GM12878 (cell line): ENCODE measurements at regions not wholly inside any gene's neighbourhood (a gene's known extent, or its start where the extent isn't known, plus 50 kb on each side); places are given as distances from the start of the nearest gene placed in this dataset.

Source experiments
- ATAC-seq: fragments of 200-7000 bp; cut with Tn5 transposase; 3 replicates; pipeline ENCODE4 v1.9.1; 2020; ENCODE audit warnings: mild to moderate bottlenecking, moderate library complexity
- BruUV-seq: library from RNA; stranded (reverse); fragments of 400-500 nt; replicated peaks from 2 replicates; lab custom pipeline; 2021; lab: Mats Ljungman, UMichigan
- CTCF ChIA-PET: fragments of 300-600 bp; sonication (Branson Sonifier 250); formaldehyde crosslinking; extraction: SDS; loops from one replicate; lab custom pipeline; 2021; ENCODE audit warnings: inconsistent platforms; lab: Yijun Ruan, JAX
- POLR2A ChIA-PET: fragments of 350-600 bp; formaldehyde crosslinking; extraction: SDS; loops from one replicate; lab custom pipeline; 2021; ENCODE audit warnings: inconsistent platforms; lab: Charles Lee
- RAD21 ChIA-PET: fragments of 300-600 bp; sonication (Branson Sonifier 250); formaldehyde crosslinking; loops from one replicate; lab custom pipeline; 2023; ENCODE audit warnings: antibody characterized with exemption; ENCODE audit not compliant: unreplicated experiment; lab: Charles Lee
- SMC1A ChIA-PET: fragments of 300-600 bp; sonication (Branson Sonifier 250); formaldehyde crosslinking; loops from one replicate; lab custom pipeline; 2023; ENCODE audit not compliant: unreplicated experiment, uncharacterized antibody; lab: Charles Lee
- DNase-seq: peaks from one replicate; pipeline ENCODE4 v3.0.0-alpha.2; 2011; ENCODE audit warnings: low read depth, low spot score
- FAIRE-seq: peaks from 3 replicates; lab custom pipeline; 2011; peaks lifted over from hg19 to GRCh38; lab: Jason Lieb, UNC
- H2AFZ ChIP-seq: 2 replicates; pipeline ENCODE4 v1.6.0; 2011; ENCODE audit warnings: low read depth, low read length, control low read depth; ENCODE audit not compliant: control insufficient read depth
- H3K27ac ChIP-seq: 2 replicates; pipeline ENCODE4 v1.5.1; 2011; ENCODE audit warnings: control low read depth; ENCODE audit not compliant: control insufficient read depth, insufficient read depth
- H3K27me3 ChIP-seq, 2 experiments: replicated peaks in 1 of 2; 2 replicates each; pipeline versions ENCODE4 v1.6.0 to v1.6.1; 2011; ENCODE audit warnings: low read length in 1 of 2; ENCODE audit not compliant: control insufficient read depth in 2 of 2, insufficient read depth in 2 of 2
- H3K36me3 ChIP-seq, 2 experiments: 2 replicates each; pipeline ENCODE4 v1.5.1; 2011; ENCODE audit warnings: low read length in 1 of 2; ENCODE audit not compliant: control insufficient read depth in 2 of 2, insufficient read depth in 2 of 2
- H3K4me1 ChIP-seq: 2 replicates; pipeline ENCODE4 v1.6.1; 2011; ENCODE audit warnings: mild to moderate bottlenecking, low read length, moderate library complexity, mixed read lengths; ENCODE audit not compliant: control insufficient read depth, insufficient read depth
- H3K4me2 ChIP-seq: 2 replicates; pipeline ENCODE4 v1.6.0; 2011; ENCODE audit warnings: control low read depth; ENCODE audit not compliant: control insufficient read depth, insufficient read depth
- H3K4me3 ChIP-seq: fragments of 200-600 bp; sonication (generic); 2 replicates; pipeline ENCODE4 v1.5.1; 2016
- H3K79me2 ChIP-seq: 2 replicates; pipeline ENCODE4 v1.6.0; 2011; ENCODE audit warnings: low read length; ENCODE audit not compliant: control insufficient read depth, insufficient read depth
- H3K9ac ChIP-seq: 2 replicates; pipeline ENCODE4 v1.8.0; 2011; ENCODE audit warnings: low read length, control low read depth, mixed read lengths; ENCODE audit not compliant: control insufficient read depth, insufficient read depth
- H3K9me3 ChIP-seq: replicated peaks from 3 replicates; pipeline ENCODE4 v1.5.1; 2011; ENCODE audit warnings: mild to moderate bottlenecking, low read length; ENCODE audit not compliant: control insufficient read depth, insufficient read depth
- H4K20me1 ChIP-seq: 2 replicates; pipeline ENCODE4 v1.6.0; 2011; ENCODE audit not compliant: control insufficient read depth, insufficient read depth
- BACH1 ChIP-seq: fragments of 450-650 bp; IDR thresholded peaks from 2 replicates; pipeline ENCODE4 v1.6.1; 2017; ENCODE audit warnings: mild to moderate bottlenecking, borderline replicate concordance
- KDM1A ChIP-seq: fragments of 200-600 bp; sonication (generic); IDR thresholded peaks from 2 replicates; pipeline ENCODE4 v1.6.1; 2016; ENCODE audit warnings: borderline replicate concordance
- NFXL1 ChIP-seq: fragments of 450-650 bp; IDR thresholded peaks from 2 replicates; pipeline ENCODE4 v1.6.1; 2017; ENCODE audit warnings: antibody characterized with exemption, mild to moderate bottlenecking, borderline replicate concordance
- NFYA ChIP-seq: IDR thresholded peaks from 2 replicates; pipeline ENCODE4 v1.6.1; 2011; ENCODE audit warnings: low read depth, mild to moderate bottlenecking, low read length, improper control_type of control experiment, borderline replicate concordance
- RAD51 ChIP-seq: fragments of 450-650 bp; IDR thresholded peaks from 2 replicates; pipeline ENCODE4 v1.6.1; 2016; ENCODE audit warnings: moderate library complexity, mild to moderate bottlenecking, inconsistent platforms
- YBX1 ChIP-seq: fragments of 450-650 bp; IDR thresholded peaks from 2 replicates; pipeline ENCODE4 v1.6.1; 2016; ENCODE audit warnings: antibody characterized with exemption
- ZNF207 ChIP-seq: fragments of 450-650 bp; IDR thresholded peaks from 2 replicates; pipeline ENCODE4 v1.6.1; 2014; ENCODE audit warnings: antibody characterized with exemption, mild to moderate bottlenecking, borderline replicate concordance
- ZNF24 ChIP-seq: fragments of 450-650 bp; IDR thresholded peaks from 2 replicates; pipeline ENCODE4 v1.6.1; 2017; ENCODE audit warnings: antibody characterized with exemption, mild to moderate bottlenecking
- ZNF384 ChIP-seq: IDR thresholded peaks from 2 replicates; pipeline ENCODE4 v1.6.1; 2012; ENCODE audit warnings: low read depth, mild to moderate bottlenecking, low read length, improper control_type of control experiment, borderline replicate concordance
- ZNF592 ChIP-seq: fragments of 450-650 bp; IDR thresholded peaks from 2 replicates; pipeline ENCODE4 v1.6.1; 2017; ENCODE audit warnings: mild to moderate bottlenecking, moderate library complexity
- ZZZ3 ChIP-seq: IDR thresholded peaks from 2 replicates; pipeline ENCODE4 v1.6.1; 2011; ENCODE audit warnings: low read depth; ENCODE audit not compliant: control insufficient read depth, insufficient read length
- WGBS: methylation state at CpG from one replicate; pipeline ENCODE4 v1.1.6; 2016; ENCODE audit warnings: low lambda C conversion rate; ENCODE audit not compliant: insufficient replicate concordance, insufficient coverage; ENCODE audit errors: missing lambda C conversion rate; 5-methylcytosine and 5-hydroxymethylcytosine counted together
- in situ Hi-C: fragments of 300-500 bp; cut with MboI; formaldehyde crosslinking; loops from 9 replicates; pipeline ENCODE4 v1.14.3; 2018; ENCODE audit warnings: mixed read lengths
- intact Hi-C: fragments of 100-400 bp; cut with micrococcal nuclease; formaldehyde crosslinking; loops from one replicate; pipeline ENCODE4 v1.14.2; 2022; ENCODE audit not compliant: unreplicated experiment
- TF ChIP-seq, protein P1 (sequence below): fragments of 150-350 bp; IDR thresholded peaks from 2 replicates; pipeline ENCODE4 v1.6.1; 2016; ENCODE audit warnings: low read depth, low read length
- TF ChIP-seq, protein P2 (sequence below): IDR thresholded peaks from 2 replicates; pipeline ENCODE4 v1.6.1; 2011; ENCODE audit warnings: low read depth, low read length, improper control_type of control experiment, borderline replicate concordance

DNA sequence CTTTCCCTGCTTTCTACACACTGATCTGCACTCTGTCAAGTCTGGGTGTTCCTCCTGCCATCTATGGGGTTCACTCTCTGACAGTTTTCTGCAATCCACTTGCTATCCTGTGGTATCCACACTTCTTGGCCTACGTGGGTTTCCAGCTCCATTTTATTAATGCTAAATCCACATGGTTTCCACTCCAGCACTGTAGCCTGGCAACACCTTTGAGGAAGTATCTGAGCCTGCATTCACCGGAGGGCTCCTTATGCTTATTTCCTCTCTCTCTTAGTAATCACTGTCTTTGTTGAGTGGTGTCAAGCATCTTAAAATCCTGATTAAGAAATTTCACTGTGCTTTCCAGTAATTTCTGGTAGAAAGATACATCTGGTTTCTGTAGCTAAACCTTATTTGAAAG, 703.7 kb downstream of the TMEM121 start:
- DNase-seq = no peak
- ChIA-PET RAD21 (no interaction called here), SMC1A (interaction anchor here (1.3 kb wide), 1 partner anchor 20 kb away, joined by 4 read pairs; no protein-coding TSS in a partner anchor), CTCF (no interaction called here), POLR2A (no interaction called here)
- Histone ChIP-seq H3K79me2 (no peaks in the 10 kb centered on the region; the same call in 1 of the 2 replicates), H3K36me3 (no peaks in the 10 kb centered on the region), H3K4me1 (no peaks in the 10 kb centered on the region), H3K4me2 (no peak overlapping the region), H3K27ac (no peak overlapping the region), H3K9me3 (no peaks in the 10 kb centered on the region), H3K4me3 (no peak overlapping the region), H2AFZ (no peak overlapping the region), H3K27me3 (no peaks in the 10 kb centered on the region), H3K9ac (no peak overlapping the region), H4K20me1 (no peaks in the 10 kb centered on the region)
- in situ Hi-C loops (no loop called here), intact Hi-C loops (no loop called here)
- FAIRE-seq = no peak
- no peak for ATAC-seq
- no TSS peak for BruUV-seq
- TF ChIP-seq ZZZ3 (no peak), ZNF592 (no peak), BACH1 (no peak), ZNF384 (no peak), KDM1A (no peak), ZNF207 (no peak), NFYA (no peak), NFXL1 (no peak), YBX1 (no peak), RAD51 (no peak), ZNF24 (no peak)
- TF ChIP-seq, protein P1, sequence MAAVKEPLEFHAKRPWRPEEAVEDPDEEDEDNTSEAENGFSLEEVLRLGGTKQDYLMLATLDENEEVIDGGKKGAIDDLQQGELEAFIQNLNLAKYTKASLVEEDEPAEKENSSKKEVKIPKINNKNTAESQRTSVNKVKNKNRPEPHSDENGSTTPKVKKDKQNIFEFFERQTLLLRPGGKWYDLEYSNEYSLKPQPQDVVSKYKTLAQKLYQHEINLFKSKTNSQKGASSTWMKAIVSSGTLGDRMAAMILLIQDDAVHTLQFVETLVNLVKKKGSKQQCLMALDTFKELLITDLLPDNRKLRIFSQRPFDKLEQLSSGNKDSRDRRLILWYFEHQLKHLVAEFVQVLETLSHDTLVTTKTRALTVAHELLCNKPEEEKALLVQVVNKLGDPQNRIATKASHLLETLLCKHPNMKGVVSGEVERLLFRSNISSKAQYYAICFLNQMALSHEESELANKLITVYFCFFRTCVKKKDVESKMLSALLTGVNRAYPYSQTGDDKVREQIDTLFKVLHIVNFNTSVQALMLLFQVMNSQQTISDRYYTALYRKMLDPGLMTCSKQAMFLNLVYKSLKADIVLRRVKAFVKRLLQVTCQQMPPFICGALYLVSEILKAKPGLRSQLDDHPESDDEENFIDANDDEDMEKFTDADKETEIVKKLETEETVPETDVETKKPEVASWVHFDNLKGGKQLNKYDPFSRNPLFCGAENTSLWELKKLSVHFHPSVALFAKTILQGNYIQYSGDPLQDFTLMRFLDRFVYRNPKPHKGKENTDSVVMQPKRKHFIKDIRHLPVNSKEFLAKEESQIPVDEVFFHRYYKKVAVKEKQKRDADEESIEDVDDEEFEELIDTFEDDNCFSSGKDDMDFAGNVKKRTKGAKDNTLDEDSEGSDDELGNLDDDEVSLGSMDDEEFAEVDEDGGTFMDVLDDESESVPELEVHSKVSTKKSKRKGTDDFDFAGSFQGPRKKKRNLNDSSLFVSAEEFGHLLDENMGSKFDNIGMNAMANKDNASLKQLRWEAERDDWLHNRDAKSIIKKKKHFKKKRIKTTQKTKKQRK = no peak
- TF ChIP-seq, protein P2, sequence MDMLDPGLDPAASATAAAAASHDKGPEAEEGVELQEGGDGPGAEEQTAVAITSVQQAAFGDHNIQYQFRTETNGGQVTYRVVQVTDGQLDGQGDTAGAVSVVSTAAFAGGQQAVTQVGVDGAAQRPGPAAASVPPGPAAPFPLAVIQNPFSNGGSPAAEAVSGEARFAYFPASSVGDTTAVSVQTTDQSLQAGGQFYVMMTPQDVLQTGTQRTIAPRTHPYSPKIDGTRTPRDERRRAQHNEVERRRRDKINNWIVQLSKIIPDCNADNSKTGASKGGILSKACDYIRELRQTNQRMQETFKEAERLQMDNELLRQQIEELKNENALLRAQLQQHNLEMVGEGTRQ = no peak
- 5% methylated on average over 2 of the region's 2 CpGs for WGBS
